Kidney epithelial cell (primary cell): ENCODE measurements at regions not wholly inside any gene's neighbourhood (a gene's known extent, or its start where the extent isn't known, plus 50 kb on each side); places are given as distances from the start of the nearest gene placed in this dataset.

ENCODE experiments used
- DNase-seq: peaks from one replicate; pipeline ENCODE4 v3.0.0-alpha.2; 2010; ENCODE audit warnings: low read depth
- H3K27me3 ChIP-seq: 2 replicates; pipeline ENCODE4 v1.6.0; 2011; ENCODE audit warnings: low read length; ENCODE audit not compliant: control insufficient read depth, insufficient read depth
- H3K36me3 ChIP-seq: 2 replicates; pipeline ENCODE4 v1.5.1; 2011; ENCODE audit warnings: low read length; ENCODE audit not compliant: control insufficient read depth, insufficient read depth
- H3K4me3 ChIP-seq: 2 replicates; pipeline ENCODE4 v1.5.1; 2011; ENCODE audit warnings: low read depth, mild to moderate bottlenecking, control low read depth, low read length
- TF ChIP-seq, protein P1 (sequence below): IDR thresholded peaks from 2 replicates; pipeline ENCODE4 v1.5.1; 2011; ENCODE audit warnings: mild to moderate bottlenecking, moderate library complexity, low read length, control low read depth, inconsistent platforms; ENCODE audit not compliant: insufficient read depth, poor library complexity, severe bottlenecking

DNA sequence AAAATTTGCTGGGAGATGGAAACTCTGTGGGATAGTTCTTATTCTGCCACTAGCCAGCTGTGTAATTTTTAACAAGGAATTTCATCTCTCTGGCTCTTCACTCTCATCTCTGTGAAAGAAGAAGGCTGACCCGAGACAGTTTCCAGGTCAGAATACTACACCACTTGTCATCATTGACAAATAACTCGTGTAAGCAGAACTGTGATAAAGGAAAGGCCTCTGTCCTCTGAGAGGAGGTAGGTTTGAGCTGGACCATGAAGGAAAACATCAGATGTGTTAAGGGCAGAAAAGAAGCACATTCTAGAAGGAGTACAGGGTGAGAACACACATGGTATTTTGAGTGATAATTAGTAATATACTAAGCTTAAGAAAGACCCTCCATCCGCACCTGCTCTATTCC lies 211.4 kb upstream of the DDX18 start:
- Histone ChIP-seq H3K27me3 (no peaks in the 10 kb centered on the region), H3K4me3 (no peak overlapping the region), H3K36me3 (no peaks in the 10 kb centered on the region)
- no peak for DNase-seq
- TF ChIP-seq, protein P1, sequence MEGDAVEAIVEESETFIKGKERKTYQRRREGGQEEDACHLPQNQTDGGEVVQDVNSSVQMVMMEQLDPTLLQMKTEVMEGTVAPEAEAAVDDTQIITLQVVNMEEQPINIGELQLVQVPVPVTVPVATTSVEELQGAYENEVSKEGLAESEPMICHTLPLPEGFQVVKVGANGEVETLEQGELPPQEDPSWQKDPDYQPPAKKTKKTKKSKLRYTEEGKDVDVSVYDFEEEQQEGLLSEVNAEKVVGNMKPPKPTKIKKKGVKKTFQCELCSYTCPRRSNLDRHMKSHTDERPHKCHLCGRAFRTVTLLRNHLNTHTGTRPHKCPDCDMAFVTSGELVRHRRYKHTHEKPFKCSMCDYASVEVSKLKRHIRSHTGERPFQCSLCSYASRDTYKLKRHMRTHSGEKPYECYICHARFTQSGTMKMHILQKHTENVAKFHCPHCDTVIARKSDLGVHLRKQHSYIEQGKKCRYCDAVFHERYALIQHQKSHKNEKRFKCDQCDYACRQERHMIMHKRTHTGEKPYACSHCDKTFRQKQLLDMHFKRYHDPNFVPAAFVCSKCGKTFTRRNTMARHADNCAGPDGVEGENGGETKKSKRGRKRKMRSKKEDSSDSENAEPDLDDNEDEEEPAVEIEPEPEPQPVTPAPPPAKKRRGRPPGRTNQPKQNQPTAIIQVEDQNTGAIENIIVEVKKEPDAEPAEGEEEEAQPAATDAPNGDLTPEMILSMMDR = no peak

DNA sequence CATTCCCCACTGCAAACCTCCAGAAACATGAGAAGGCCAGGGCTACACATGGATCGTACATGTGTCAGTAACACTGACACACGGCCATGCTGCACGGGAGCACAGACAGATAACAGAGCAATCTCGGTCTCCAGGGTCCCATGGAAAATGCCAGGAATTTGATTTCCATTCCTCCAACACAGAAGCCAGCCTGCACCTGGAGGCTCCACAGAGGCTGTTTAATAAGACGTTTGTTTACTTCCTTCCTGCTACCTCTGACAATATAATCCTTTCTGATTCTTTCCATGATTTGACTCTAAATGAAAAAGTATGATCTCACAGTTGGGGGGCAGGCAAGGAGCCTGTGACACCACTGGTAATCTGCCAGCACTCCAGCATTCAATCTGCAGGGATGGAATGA lies 210.9 kb upstream of the DDX18 start:
- TF ChIP-seq, protein P1 = no peak
- Histone ChIP-seq H3K4me3 (no peak overlapping the region), H3K27me3 (no peaks in the 10 kb centered on the region), H3K36me3 (no peaks in the 10 kb centered on the region)
- DNase-seq = no peak

DNA sequence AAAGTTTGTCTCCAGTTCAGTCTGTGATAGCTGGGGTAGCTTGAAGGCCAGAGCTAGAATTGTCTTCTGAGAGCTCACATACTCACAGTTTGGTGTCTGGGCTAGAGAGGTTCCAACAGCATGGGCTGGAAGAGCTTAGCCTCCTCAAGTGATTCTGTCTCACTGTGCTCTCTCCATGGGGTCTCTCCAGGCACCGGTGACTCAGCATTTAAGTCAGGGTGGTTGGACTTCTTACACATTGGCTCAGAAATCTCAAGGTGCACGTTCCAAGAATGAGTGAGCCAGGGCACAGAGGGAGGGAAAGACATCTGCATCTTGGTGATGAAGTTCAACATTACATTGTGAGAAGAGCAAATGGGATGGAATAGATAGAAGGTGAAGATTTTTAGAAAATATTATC lies 207.3 kb upstream of the DDX18 start:
- H3K27me3 ChIP-seq = no peaks in the 10 kb centered on the region
- H3K36me3 ChIP-seq = no peaks in the 10 kb centered on the region
- no peak overlapping the region for H3K4me3 ChIP-seq
- TF ChIP-seq, protein P1 = no peak
- no peak for DNase-seq

DNA sequence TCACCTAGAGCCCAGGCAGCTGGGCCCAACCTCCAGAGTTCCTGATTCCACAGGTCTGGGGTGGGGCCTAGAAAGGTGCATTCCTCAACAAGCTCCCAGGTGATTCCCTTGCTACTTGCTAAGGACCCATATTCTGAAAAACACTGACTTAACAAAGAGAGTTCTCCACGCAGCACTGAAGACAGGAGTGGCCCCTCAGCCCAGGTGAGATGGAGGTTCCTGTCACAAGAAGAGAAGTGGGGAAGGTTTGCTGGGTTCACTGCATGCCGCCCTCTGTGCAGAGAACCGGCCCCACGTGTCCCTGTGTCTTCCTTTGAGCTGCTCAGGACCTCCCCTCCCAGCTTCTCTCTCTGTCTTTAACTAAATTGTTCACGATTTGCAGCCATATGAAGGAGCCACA lies 201.4 kb upstream of the DDX18 start:
- TF ChIP-seq, protein P1 = no peak

DNA sequence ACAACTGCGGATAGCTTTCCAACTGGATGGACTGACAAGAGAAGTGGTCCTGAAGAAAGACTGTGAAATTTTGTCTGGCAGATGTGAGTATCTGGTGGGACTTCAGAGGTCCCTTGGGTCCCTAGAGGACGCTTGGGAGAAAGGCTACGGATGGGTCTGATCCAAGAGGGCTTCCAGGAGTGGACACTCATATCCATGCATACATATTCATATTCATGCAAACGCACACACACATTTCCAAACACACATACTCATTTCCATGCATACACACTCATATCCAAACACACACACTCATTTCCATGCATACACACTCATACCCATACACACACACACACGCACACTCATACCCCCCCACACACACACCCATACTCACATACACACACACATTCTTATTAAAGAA lies 200.2 kb upstream of the DDX18 start:
- Histone ChIP-seq H3K4me3 (no peak overlapping the region), H3K27me3 (no peaks in the 10 kb centered on the region), H3K36me3 (no peaks in the 10 kb centered on the region)
- DNase-seq = no peak
- TF ChIP-seq, protein P1 = no peak

More for the DNA sequence above, 201.4 kb upstream of the DDX18 start:
- no peaks in the 10 kb centered on the region for H3K27me3 ChIP-seq
- H3K4me3 ChIP-seq = no peak overlapping the region
- no peak for DNase-seq
- no peaks in the 10 kb centered on the region for H3K36me3 ChIP-seq

DNA sequence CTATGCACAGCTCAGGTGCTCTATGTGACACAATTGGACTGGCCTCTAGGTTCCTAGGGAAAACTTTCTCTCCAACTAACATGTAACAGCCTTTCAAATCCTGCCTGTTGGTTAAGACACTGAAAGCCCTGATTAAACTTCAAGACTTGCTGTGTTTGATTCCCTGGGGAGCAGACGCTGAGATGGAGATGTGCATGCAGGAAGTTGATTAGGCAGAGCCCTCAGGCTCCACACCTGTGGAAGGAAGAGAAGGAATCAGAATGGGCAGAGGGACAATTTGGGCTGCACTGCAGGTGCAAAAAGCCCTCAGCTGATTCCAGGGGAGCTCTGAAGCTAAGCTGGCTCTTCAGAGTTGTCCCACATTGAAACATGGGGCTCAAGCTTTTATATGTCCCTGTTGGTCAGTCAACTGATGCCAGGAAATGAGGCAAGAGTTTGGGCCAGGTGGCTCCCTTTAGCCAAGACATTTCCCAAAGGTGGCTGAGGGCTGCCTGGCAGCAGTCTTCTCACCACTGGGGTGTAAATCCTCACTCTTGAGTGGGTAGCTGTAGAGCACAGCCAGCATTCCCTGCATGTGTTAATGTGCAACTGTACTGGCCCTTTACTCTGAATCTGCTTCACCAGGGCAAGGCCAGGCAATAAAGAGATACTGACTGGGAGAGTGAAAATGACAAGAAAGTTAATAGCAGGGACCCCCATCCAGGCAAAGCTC lies 199.5 kb upstream of the DDX18 start:
- TF ChIP-seq, protein P1 = no peak
- Histone ChIP-seq H3K36me3 (no peaks in the 10 kb centered on the region), H3K27me3 (no peaks in the 10 kb centered on the region), H3K4me3 (no peak overlapping the region)
- DNase-seq = no peak
